SJCRH30 (cell line): ENCODE measurements at regions not wholly inside any gene's neighbourhood (a gene's known extent, or its start where the extent isn't known, plus 50 kb on each side); places are given as distances from the start of the nearest gene placed in this dataset.
"Not testable (repeated sequence)": the region's sequence is repeated elsewhere in the genome, so short reads cannot be mapped to it uniquely, and the experiment has no call there.

ENCODE experiments used
- DNase-seq, 2 experiments: peaks; one replicate each; pipeline ENCODE4 v3.0.0-alpha.2; 2015 to 2020
- H3K27ac ChIP-seq: fragments of 250-450 bp; sonication (Bioruptor Pico); 2 replicates; pipeline ENCODE4 v1.5.1; 2020; ENCODE audit warnings: mild to moderate bottlenecking, moderate library complexity
- H3K27me3 ChIP-seq: fragments of 250-450 bp; sonication (Bioruptor Pico); 2 replicates; pipeline ENCODE4 v1.5.1; 2020; ENCODE audit warnings: mild to moderate bottlenecking, moderate library complexity
- H3K36me3 ChIP-seq: fragments of 250-450 bp; sonication (Bioruptor Pico); 2 replicates; pipeline ENCODE4 v1.5.1; 2020; ENCODE audit warnings: mild to moderate bottlenecking, moderate library complexity
- H3K4me1 ChIP-seq: fragments of 250-450 bp; sonication (Bioruptor Pico); 2 replicates; pipeline ENCODE4 v1.5.1; 2020; ENCODE audit warnings: mild to moderate bottlenecking, moderate library complexity
- H3K4me3 ChIP-seq: fragments of 250-450 bp; sonication (Bioruptor Pico); 2 replicates; pipeline ENCODE4 v1.5.1; 2020; ENCODE audit warnings: mild to moderate bottlenecking, moderate library complexity
- H3K9me3 ChIP-seq: fragments of 250-450 bp; sonication (Bioruptor Pico); replicated peaks from 2 replicates; pipeline ENCODE4 v1.5.1; 2020; ENCODE audit warnings: mild to moderate bottlenecking, moderate library complexity

DNA sequence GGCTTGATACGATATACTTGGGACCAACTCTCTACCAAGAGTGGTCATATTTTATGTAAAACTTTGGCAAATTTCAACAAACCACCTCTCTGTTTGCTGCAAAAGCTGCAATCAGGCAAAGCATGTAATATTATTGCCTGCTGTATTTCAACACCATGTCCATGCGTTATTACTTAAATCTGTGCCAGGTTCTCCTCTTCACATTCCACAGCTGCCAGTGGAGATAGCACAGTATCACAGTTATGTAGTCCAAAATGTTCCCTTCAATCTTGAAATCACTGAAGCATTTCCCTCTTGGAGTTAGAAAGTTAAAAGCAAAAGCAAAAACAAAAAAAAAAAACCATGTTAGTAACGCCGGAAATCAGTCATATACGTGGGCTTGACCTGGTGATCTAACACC is 396.7 kb upstream of the MAGEC2 start:
- Histone ChIP-seq H3K9me3 (no peaks in the 10 kb centered on the region), H3K27me3 (no peaks in the 10 kb centered on the region), H3K36me3 (no peaks in the 10 kb centered on the region), H3K4me3 (no peak overlapping the region), H3K27ac (no peak overlapping the region), H3K4me1 (no peaks in the 10 kb centered on the region)
- DNase-seq, result no peak

DNA sequence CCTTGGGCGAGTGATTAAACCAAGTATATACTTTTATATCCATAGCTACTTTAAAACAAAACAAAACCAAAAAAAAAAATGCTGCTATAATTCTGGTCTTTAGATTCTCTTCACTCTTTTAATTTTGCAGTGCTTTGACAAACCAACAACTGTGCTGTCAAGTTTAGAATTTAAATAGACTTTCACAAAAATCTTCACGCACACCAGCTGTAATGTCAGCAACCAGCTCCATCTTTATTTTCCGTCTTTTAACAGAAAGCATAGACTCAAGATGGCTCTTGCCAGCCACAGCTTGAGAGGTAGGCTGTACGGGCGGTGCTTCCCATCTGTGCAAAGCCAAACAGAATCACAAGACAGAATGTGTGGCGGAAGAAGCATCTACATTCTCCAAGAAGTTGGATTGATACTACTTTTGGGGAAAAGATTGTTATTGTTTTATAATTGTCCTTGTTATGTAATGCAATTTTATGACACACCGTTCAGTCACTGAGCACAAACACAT is 388.3 kb upstream of the MAGEC2 start:
- Histone ChIP-seq H3K4me1 (no peaks in the 10 kb centered on the region), H3K27ac (no peak overlapping the region), H3K4me3 (no peak overlapping the region), H3K36me3 (no peaks in the 10 kb centered on the region), H3K27me3 (no peaks in the 10 kb centered on the region), H3K9me3 (no peaks in the 10 kb centered on the region)
- DNase-seq, result no peak

DNA sequence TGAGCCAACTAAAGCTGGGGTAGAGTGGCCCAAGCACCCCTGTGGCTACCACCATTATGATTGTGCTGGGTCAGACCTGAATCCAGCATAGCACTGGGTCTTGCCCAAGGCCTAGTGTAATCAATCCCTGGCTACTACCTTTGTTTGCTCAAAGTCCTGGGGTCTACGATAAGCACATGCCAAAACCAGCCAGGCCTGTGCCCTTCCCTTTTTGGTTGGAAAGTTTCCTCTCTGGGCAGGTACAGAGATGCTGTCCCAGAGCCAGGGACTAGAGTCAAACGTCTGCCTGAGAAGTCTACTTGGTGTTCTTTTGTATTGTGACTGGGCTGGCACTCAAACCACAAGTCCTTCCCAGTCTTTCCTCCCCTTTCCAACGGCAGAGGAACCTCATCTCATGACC is 371.5 kb upstream of the MAGEC2 start:
- H3K4me3 ChIP-seq, result no peak overlapping the region
- DNase-seq, result no peak
- no peak overlapping the region for H3K27ac ChIP-seq
- H3K4me1 ChIP-seq, result no peaks in the 10 kb centered on the region
- H3K36me3 ChIP-seq, result no peaks in the 10 kb centered on the region
- no peaks in the 10 kb centered on the region for H3K27me3 ChIP-seq
- no peaks in the 10 kb centered on the region for H3K9me3 ChIP-seq

DNA sequence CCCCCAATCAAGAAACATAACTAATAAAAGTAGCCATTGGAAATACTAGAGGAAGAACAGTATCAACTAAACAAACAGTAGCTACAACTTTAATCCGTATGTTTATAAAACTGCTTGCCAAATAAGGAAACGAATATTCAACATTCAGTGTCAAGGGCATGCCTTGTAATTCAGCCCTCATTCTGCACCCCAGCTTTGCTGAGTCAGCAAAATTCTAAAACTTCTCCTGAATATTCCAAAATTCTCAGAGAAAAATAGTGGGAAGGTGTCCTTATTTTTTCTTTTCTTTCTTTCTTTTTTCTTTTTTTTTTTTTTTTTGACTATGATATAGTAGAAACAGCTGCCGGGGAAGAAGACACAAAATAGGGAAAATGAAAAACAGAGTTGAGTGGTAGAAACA is 344.8 kb upstream of the MAGEC2 start:
- DNase-seq, result no peak
- Histone ChIP-seq H3K27ac (no peak overlapping the region), H3K9me3 (no peaks in the 10 kb centered on the region), H3K27me3 (no peaks in the 10 kb centered on the region), H3K4me1 (no peaks in the 10 kb centered on the region), H3K4me3 (no peak overlapping the region), H3K36me3 (no peaks in the 10 kb centered on the region)

DNA sequence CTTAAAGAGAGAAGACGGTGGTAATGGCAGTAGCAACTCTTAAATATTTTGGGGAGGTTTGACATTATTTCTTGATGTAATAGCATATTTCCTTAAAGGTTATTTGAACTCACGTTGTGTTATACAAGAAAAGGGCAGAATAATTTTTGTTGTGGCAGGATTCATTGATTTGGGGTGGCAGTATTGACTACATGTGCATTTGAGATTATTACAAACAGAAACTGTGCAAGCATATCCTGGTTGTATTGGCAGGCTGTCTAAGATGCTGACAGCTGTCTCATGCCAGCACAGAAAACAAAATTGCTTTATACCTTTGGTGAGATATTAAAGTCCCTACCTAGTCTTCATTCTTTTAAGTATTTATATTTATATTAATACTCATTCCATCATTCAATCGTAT is 300.7 kb upstream of the MAGEC2 start:
- Histone ChIP-seq H3K27me3 (no peaks in the 10 kb centered on the region), H3K4me1 (no peaks in the 10 kb centered on the region), H3K36me3 (no peaks in the 10 kb centered on the region), H3K4me3 (no peak overlapping the region), H3K27ac (no peak overlapping the region), H3K9me3 (no peaks in the 10 kb centered on the region)
- no peak for DNase-seq

DNA sequence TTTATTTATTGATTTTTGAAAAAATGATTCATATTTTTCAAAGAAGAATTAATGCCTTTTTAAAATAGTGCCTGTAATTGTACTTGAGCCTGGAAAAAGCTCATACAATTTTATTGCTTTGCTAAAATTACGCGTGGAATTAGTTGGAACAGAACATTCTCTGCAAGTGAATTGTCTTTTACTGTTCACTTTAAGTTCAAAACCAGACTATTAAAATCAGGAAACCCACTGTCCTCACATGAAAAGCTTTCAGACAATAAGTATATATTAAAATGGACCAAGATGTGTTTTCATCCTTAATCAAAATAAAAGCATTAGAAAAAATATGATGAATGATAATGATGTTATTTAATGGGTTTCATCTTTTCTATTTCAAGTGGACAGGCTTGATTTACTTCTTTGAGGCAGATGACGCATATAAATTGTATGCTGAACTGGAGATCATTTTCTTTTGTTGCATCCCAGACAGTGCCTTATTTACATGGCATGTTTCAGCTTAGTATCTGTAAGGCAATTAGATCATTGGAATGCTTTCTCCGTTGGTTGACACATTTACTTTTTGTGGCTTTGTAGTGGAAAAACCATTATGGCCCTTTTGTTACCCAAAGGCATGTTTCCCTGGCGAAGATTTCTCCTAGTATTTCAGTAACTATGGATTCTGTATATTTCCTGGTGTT is 299.0 kb upstream of the MAGEC2 start:
- Histone ChIP-seq H3K27me3 (no peaks in the 10 kb centered on the region), H3K4me1 (no peaks in the 10 kb centered on the region), H3K27ac (no peak overlapping the region), H3K4me3 (no peak overlapping the region), H3K9me3 (no peaks in the 10 kb centered on the region), H3K36me3 (no peaks in the 10 kb centered on the region)
- DNase-seq, result no peak

DNA sequence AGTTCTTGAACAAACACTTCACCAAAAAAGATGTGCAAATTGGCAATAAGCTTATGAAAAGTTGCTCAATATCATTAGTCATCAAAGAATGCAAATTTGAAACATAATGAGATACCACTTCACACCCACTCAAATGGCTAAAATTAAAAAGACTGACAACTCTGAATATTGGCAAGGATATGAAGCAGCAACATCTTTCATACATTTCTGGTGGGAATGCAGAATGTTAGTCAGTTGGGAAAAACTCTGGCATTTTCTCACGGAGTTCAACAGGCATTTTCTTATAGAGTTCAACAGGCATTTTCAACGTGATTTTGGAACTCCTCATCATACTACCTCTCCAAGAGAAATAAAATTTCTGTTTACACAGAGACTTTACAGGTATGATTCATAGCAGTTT is 297.4 kb upstream of the MAGEC2 start:
- no peaks in the 10 kb centered on the region for H3K27me3 ChIP-seq
- H3K9me3 ChIP-seq, result no peaks in the 10 kb centered on the region
- H3K4me3 ChIP-seq, result no peak overlapping the region
- H3K4me1 ChIP-seq, result no peaks in the 10 kb centered on the region
- no peak for DNase-seq
- no peaks in the 10 kb centered on the region for H3K36me3 ChIP-seq
- H3K27ac ChIP-seq, result no peak overlapping the region

DNA sequence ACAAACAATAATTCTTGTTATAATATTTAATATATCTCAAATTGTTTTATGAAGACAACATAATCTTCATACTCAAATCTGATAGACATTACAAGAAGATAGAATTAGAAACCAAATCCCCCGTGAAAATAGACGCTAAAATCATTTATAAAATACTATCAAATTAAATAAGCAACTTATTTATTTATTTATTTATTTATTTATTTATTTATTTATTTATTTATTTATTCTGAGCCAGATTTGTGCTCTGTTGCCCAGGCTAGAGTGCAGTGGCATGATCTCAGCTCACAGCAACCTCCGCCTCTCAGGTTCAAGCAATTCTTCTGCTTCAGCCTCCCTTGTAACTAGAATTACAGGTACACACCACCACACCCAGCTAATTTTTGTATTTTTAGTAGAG is 294.9 kb upstream of the MAGEC2 start:
- H3K36me3 ChIP-seq, result no peaks in the 10 kb centered on the region

DNA sequence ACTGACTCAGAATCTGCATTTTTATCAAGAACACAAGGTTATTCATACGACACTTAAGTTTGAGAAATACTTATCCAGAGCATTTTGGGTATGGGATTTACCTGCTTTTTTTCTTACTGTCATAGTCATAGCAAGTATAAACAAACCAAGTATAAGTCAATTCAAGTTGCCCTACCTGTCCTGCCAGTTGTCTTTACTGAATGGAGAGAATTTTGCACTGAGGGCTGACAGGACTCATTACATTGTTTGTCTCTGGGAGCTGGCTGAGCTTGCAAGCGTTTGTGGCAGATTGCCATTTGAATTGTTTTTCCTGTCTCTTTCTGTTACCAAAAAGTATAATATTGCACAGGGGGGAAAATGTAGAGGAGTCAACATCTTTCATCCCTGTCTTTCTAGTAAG is 278.9 kb upstream of the MAGEC2 start:
- H3K4me3 ChIP-seq, result no peak overlapping the region
- H3K27me3 ChIP-seq, result no peaks in the 10 kb centered on the region
- no peak for DNase-seq

More for the DNA sequence above, 294.9 kb upstream of the MAGEC2 start:
- Histone ChIP-seq H3K27ac (no peak overlapping the region), H3K27me3 (no peaks in the 10 kb centered on the region), H3K9me3 (no peaks in the 10 kb centered on the region), H3K4me3 (no peak overlapping the region), H3K4me1 (no peaks in the 10 kb centered on the region)
- no peak for DNase-seq

DNA sequence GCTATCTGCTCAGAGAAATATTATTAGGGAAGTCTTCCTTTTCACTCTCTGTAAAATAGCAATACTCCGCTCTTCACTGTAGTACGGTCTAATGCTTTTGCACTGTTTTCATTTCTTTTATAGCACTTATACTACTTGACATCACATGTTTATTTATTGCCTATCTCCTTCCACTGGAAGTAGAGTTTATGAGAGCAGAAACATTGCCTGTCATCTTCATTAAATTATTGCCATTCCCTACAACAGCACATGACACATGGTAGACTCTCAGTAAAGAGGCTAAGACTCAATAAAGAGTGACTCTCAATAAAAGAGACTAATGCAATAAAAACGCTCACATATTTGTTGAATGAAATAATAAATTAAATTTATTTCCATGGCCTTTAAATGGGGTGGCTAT is 241.3 kb upstream of the MAGEC2 start:
- no peak for DNase-seq
- H3K4me1 ChIP-seq, result no peaks in the 10 kb centered on the region
- no peaks in the 10 kb centered on the region for H3K9me3 ChIP-seq
- no peaks in the 10 kb centered on the region for H3K27me3 ChIP-seq
- H3K4me3 ChIP-seq, result no peak overlapping the region
- H3K27ac ChIP-seq, result no peak overlapping the region
- H3K36me3 ChIP-seq, result no peaks in the 10 kb centered on the region

More for the DNA sequence above, 278.9 kb upstream of the MAGEC2 start:
- H3K9me3 ChIP-seq, result no peaks in the 10 kb centered on the region
- H3K27ac ChIP-seq, result no peak overlapping the region
- H3K36me3 ChIP-seq, result no peaks in the 10 kb centered on the region
- no peaks in the 10 kb centered on the region for H3K4me1 ChIP-seq

DNA sequence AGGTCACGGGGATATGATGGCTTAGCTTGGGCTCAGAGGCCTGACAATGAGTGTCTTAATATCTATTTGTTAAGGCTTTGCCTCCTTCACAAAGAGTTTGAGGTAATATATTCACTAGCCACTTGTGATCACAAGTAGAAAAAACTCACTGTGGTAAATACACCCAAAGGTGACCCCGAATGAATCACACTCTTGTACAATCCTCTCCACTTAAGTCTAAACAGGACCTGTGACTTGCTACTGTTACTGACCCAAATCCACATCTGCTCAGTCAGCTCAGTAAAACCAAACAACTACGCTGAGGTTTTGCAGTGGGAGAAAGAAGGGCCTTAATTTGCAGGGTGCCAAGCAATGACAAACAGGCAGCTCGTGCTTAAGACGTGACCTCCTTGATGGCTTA is 223.8 kb upstream of the MAGEC2 start:
- DNase-seq, result no peak
- H3K4me1 ChIP-seq, result no peaks in the 10 kb centered on the region
- H3K36me3 ChIP-seq, result no peaks in the 10 kb centered on the region
- no peaks in the 10 kb centered on the region for H3K9me3 ChIP-seq
- no peaks in the 10 kb centered on the region for H3K27me3 ChIP-seq
- no peak overlapping the region for H3K4me3 ChIP-seq
- no peak overlapping the region for H3K27ac ChIP-seq

DNA sequence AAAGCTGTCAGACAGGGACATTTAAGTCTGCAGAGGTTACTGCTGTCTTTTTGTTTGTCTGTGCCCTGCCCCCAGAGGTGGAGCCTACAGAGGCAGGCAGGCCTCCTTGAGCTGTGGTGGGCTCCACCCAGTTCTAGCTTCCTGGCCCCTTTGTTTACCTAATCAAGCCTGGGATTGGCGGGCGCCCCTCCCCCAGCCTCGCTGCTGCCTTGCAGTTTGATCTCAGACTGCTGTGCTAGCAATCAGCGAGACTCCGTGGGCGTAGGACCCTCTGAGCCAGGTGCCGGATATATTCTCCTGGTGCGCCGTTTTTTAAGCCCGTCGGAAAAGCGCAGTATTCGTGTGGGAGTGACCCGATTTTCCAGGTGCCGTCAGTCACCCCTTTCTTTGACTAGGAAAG is 185.9 kb upstream of the MAGEC2 start:
- not testable (repeated sequence) for H3K4me3 ChIP-seq, H3K27ac ChIP-seq, DNase-seq, H3K4me1 ChIP-seq, H3K9me3 ChIP-seq, H3K27me3 ChIP-seq, H3K36me3 ChIP-seq

DNA sequence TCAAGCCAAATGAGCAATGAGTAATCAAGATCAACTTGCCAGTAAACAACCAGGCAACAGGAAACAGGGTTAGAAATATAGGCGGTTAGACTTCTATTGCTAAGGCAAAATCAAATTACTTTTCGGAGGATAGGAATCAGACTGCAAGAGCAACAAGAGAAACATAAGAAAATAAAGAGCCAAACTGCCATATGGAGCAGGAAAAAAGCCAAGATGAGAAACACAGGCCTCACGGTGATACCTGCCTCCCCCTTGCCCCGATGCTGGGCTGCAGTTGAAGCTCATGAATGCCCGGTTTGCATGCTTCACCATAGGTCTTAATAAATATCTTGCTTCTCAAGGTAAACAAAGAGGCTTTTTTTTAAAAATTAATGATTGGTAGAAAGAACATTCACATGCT is 158.4 kb upstream of the MAGEC2 start:
- Histone ChIP-seq H3K27me3 (no peaks in the 10 kb centered on the region), H3K4me3 (no peak overlapping the region), H3K36me3 (no peaks in the 10 kb centered on the region), H3K27ac (no peak overlapping the region), H3K4me1 (no peaks in the 10 kb centered on the region), H3K9me3 (no peaks in the 10 kb centered on the region)
- DNase-seq, result no peak

DNA sequence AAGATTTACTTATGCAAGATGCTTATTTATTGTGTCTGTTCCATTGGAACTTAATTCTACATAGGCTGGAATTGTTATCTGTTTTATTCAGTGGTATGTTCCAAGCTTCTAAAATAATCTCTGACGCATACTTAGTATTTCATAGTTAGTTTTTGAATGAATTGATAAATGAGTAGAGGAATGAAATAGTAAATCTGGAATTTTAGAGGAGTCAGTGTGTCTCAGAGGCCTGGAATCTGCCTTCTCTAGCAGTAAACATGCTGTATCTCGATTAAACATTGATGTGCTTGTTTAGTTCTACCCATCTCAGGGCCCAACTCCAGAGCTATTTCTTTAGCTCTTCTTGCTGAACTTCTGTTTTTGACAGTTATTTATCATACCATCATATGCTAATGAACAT is 154.2 kb upstream of the MAGEC2 start:
- Histone ChIP-seq H3K27ac (no peak overlapping the region), H3K4me1 (no peaks in the 10 kb centered on the region), H3K27me3 (no peaks in the 10 kb centered on the region), H3K36me3 (no peaks in the 10 kb centered on the region), H3K4me3 (no peak overlapping the region), H3K9me3 (no peaks in the 10 kb centered on the region)
- no peak for DNase-seq

DNA sequence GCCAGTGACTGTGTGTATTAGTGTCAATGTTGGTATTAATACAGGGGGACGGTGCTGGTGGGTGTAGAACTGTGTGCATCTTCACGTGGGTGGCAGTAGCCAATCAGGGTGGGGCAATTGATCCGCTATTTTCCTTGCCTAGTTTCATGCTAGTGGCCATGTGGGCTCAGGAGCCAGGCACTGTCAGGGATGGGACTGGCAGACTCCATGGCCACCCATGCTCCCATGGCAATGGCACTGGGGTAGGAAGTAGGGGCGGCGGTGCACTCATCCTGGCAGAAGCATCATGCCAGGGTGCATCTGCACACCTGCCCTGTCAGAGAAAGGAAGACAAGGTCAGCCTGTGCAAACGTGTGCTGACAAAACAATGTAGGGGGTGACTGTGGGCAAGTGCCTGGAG is 122.1 kb upstream of the MAGEC2 start:
- no peak overlapping the region for H3K4me3 ChIP-seq
- no peak for DNase-seq
- H3K4me1 ChIP-seq, result no peaks in the 10 kb centered on the region
- no peaks in the 10 kb centered on the region for H3K27me3 ChIP-seq
- H3K9me3 ChIP-seq, result no peaks in the 10 kb centered on the region
- H3K27ac ChIP-seq, result no peak overlapping the region
- no peaks in the 10 kb centered on the region for H3K36me3 ChIP-seq

DNA sequence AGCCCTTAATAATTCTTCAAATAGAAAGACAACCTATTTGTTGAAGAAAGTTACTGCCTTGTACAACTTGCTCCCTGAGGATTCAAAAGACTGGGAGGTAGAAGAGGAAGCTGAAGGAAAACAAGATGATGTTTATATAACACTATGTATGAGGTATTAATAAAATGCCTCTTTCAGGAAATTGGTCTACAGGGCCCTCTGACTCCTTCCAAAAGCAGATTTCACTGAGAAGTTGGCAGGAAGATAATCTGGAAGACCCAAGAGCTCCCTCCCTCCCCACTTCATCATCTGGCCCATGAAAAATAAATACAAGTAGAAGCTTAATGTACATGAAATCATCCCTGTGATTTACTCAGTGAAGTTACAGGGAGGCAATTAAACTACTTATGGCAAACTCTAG is 107.5 kb upstream of the MAGEC2 start:
- Histone ChIP-seq H3K27ac (no peak overlapping the region), H3K27me3 (no peaks in the 10 kb centered on the region)

More for the DNA sequence above, 107.5 kb upstream of the MAGEC2 start:
- no peak for DNase-seq
- Histone ChIP-seq H3K36me3 (no peaks in the 10 kb centered on the region), H3K4me1 (no peaks in the 10 kb centered on the region), H3K9me3 (no peaks in the 10 kb centered on the region), H3K4me3 (no peak overlapping the region)
